Caki2 (cell line): ENCODE measurements at regions not wholly inside any gene's neighbourhood (a gene's known extent, or its start where the extent isn't known, plus 50 kb on each side); places are given as distances from the start of the nearest gene placed in this dataset.

Experiments used
- DNase-seq: peaks from one replicate; pipeline ENCODE4 v3.0.0-alpha.2; 2015; ENCODE audit warnings: low read depth
- in situ Hi-C: cut with HindIII; loops from 2 replicates; pipeline ENCODE4 v1.10.0; 2016; ENCODE audit warnings: low sequenced_read_pairs, low pct_unique_long_range_greater_than_20kb, mixed read lengths

DNA sequence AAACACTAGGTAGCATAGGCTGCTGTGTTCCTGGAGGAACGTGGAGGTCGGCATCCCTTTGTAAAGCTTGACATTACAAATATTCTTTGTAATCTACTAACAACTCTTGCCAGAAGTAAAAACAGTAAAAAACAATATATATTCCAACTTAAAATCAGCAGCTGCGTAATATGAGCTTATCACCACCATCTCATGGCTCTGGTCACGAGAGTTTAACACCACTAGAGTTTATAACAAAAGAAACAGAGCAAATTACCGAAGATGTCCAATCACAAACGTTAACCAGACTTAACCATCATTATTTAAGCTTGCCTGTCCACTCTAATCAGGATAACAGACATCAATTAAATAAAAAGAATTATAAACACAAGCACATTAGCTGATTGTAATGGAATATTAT is 236.7 kb downstream of the PCDH7 start:
- in situ Hi-C loops: no loop called here
- no peak for DNase-seq

DNA sequence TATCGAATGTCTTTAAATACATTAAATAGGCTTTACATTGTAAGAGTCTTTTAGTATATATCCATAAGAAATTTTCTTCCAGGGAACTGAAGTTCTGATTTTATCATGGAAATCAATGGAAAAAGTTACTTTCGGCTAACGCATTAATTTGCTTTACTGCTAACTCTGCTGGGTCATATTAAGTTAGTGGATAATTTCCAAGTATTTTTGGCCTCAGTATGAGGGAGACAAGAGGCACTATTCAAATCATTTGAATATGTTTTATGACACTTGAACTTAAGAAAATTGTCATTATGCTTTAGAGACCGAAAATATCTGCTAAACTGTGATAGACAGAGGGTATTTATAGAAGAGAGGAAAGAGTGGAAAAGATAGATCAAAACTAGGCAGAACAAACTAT is 237.5 kb downstream of the PCDH7 start:
- in situ Hi-C loops: no loop called here

DNA sequence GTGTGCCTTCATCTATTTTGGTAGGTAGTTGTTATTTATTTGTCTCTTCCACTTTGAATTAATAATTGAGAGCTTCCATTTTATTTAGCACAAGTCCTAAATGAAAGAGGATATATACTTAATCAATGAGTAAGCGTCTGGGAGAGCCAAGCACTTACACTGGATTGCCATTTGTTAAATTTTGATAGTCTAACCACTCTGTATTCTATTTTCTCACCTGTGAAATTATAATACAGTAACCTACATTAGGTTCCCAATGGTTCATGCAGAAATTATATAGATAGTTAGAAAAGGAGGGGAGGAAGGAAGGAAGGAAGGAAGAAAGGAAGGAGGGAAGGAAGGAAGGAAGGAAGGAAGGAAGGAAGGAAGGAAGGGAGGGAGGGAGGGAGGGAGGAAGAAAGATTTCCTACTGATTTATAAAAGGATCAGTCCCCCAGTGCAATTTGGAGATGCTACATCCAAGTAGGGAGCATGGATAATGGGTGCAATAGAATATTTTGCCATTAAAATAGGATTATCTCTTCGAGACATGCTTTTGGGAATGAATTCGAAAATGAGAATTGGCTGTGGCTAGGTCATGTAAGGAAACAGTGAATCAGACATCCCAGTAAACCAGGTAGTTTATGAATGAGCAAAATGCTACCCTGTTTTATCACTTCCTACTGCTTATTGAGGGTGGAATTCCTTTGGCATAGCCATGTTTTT is 239.8 kb downstream of the PCDH7 start:
- in situ Hi-C loops: no loop called here
- no peak for DNase-seq

More for the DNA sequence above, 237.5 kb downstream of the PCDH7 start:
- no peak for DNase-seq

DNA sequence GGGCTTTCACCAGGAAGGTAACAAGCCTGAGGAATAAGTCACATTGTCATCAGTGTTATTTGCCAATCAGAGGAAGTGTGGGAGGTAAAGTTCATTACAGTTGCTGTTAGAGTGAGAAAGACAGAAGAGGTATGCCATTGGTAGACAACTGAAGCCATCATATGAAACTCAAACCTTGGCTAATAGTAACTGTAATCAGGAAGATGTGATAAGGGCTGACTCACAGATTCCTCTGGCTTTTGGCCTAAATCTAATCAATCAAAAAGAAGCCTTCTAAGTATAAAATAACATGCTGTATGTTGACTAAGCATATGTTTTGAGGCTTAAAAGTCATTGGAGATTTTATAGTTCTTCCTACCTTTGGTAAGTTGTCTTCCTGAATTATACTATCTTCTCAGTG is 242.8 kb downstream of the PCDH7 start:
- peak; percentile 47 for DNase-seq
- in situ Hi-C loops: no loop called here

DNA sequence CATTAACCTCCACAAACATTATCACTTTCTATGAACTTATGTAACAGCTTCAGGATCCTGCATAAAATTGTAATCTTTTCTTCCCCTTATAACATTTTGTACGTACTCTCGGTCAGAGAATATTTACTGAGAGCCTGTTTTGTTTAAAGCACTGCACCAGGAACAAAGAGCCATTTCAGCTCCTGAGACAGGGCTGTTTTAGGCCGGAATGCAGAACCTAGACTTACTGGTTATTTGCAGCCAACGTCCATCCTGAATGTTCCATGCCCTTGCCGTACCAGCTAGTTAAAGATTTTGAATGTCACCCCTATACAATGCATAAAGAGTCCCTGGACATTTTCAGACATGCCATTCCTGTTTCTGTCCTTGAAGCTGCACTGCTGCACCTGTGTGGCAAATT is 248.8 kb downstream of the PCDH7 start:
- DNase-seq: no peak
- in situ Hi-C loops: no loop called here

DNA sequence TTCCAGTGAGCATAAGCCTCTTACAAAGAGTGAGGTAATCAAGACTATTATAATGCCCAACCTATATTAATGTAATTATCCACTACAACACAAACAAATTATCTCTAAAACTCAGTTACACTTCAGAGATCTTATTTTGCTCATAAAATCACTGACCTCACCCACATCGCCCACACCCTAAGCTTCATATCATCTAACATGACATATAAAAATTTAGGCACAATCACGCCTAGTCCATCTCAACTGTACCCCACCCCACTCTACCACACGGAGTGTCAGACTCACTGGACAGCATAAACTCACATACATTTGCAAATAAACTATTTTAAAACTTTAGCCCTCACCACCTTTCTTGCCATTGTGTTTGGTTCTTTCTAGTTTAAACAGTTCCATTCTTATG is 252.4 kb downstream of the PCDH7 start:
- no peak for DNase-seq
- in situ Hi-C loops: no loop called here

DNA sequence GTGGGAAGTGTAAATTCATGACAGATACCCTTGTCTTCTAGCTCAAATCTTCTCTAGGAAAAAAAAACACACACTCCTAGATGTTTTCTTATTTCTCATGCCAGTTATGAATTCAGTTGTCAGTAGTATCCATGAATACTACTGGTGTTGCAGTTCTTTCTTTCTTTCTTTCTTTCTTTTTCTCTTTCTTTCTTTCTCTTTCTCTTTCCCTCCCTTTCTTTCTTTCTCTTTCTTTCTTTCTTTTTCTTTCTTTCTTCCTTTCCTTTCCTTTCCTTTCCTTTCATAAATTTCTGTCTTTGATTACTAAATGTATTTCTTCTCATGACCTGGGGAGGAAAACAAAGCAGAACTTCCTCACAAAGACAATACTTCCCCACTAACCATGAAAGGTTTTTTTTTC is 253.8 kb downstream of the PCDH7 start:
- DNase-seq: no peak
- in situ Hi-C loops: no loop called here

DNA sequence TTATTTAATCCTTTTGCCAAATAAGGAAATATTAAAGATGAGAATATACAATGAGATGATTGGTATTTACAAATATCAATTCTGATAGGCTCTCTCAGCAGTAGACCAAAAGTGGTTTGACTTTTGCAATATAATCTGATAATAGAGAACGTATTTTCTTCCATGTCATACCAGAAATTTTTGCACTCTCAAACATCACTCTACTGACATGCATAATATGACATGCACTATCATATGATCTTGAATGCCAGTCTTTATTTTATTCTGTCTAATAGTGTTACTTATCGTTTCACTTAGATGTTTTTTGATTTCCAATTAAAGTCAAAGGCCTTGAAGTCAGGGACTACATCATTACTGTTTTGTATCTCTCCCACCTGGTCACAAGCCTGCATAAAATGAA is 259.2 kb downstream of the PCDH7 start:
- DNase-seq: no peak
- in situ Hi-C loops: no loop called here

DNA sequence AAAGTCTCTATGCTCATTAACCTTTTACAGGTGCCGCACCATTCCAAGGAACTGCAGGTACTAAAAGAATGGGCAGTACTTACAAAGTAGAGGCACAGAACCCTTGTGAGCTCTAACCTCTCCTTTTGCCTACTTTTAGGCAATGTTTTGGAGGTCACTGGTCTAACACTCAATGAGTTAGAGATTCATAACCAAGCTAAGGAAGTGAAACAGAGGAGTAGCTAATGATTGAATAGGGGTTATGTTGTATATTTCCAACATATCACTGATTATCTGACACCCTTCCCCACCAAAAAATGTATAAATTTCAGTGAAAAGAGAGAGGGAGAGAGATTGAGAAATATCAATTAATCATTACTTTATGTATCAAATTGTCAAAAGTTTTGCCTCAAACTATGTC is 269.3 kb downstream of the PCDH7 start:
- no peak for DNase-seq
- in situ Hi-C loops: no loop called here

DNA sequence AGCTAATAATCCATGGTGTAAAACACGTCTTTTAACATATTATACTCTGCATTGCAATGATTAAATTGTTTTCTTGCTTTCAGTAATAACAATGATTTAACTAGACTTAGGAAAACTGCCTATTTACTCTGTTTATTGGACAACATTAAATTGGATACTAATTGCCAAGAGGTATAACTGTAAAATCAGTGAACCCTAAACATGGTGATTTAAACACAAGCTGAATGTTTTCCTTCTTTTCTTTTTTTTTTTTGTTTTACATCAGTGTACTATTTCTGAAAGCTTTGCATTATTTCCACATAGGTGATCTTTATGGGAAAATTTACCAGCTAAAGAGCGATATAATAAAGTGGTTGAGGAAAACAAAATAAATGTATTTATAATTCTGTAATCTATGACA is 276.7 kb downstream of the PCDH7 start:
- in situ Hi-C loops: no loop called here
- no peak for DNase-seq

DNA sequence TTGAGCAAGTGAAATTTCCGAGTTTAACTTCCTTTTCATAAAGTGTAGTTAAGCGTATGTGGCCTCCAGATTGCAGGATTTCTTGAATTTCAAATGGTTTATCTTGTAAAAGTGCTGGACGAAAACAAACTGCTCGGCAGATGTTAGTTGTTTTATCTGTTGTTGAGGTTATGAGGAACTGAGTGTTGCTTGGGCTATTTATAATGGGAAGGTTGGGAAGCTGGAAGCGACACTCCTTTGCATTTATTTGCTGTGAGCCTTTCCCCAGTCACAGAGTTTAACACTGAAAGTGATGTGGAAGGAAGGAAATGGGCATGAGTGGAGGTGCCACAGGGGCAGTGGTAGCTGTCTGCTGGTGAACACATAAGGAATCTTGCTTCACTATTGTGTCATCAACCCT is 284.9 kb downstream of the PCDH7 start:
- in situ Hi-C loops: no loop called here

DNA sequence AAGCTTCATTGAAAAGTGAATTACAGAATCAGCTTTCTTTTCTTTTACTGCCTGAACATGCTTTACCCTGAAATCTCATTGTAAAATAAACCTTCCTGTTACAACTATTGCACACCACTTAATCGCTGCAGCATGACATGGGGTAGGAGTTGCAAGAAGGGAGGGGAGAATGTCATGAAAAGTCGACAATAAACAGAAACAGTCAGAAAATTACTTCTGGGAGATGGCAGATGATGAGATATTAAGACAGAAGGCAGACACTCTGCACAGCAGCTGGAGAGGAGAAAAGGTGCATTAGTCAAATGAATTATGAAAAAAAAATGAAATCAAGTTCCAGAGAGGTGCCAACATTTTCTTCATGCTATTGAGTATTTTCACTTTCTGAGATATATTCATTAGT is 287.7 kb downstream of the PCDH7 start:
- in situ Hi-C loops: no loop called here
- DNase-seq: no peak

More for the DNA sequence above, 284.9 kb downstream of the PCDH7 start:
- no peak for DNase-seq

DNA sequence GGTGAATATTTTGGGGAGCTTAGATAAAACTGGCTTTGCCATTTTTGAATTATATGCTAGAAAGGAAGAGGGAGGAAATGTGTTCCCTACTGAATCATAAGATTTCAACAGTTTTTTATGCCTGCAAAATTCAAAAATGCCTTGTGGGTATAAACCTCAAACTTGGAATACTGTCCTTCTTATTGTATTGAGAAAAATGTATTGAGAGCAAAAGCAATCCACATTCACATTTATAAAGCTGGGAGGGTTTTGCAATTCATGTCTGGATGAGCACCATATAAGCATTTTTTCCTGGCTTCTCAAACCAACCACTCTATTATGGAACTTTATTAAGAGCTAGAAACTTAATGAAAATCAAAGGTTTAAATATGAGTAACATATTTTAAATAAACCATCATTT is 289.8 kb downstream of the PCDH7 start:
- no peak for DNase-seq
- in situ Hi-C loops: no loop called here

DNA sequence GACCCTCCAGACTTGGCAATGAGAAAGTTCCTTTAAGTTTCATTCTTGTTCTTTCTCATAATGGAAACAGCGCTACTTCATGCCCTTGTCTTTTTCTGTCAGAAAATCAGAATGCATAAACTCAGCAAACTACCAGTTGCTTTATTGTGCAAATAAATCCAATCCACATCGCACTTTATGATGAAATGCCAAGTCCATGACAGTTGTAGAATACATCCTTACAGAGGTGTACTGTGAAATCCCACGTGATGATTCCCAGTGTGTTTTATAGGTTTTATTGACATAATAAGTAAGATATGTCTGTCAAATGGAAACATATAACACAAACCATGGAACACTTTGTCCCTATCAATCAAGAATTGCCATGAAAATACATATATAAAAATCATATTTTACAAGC is 295.0 kb downstream of the PCDH7 start:
- DNase-seq: no peak
- in situ Hi-C loops: no loop called here

DNA sequence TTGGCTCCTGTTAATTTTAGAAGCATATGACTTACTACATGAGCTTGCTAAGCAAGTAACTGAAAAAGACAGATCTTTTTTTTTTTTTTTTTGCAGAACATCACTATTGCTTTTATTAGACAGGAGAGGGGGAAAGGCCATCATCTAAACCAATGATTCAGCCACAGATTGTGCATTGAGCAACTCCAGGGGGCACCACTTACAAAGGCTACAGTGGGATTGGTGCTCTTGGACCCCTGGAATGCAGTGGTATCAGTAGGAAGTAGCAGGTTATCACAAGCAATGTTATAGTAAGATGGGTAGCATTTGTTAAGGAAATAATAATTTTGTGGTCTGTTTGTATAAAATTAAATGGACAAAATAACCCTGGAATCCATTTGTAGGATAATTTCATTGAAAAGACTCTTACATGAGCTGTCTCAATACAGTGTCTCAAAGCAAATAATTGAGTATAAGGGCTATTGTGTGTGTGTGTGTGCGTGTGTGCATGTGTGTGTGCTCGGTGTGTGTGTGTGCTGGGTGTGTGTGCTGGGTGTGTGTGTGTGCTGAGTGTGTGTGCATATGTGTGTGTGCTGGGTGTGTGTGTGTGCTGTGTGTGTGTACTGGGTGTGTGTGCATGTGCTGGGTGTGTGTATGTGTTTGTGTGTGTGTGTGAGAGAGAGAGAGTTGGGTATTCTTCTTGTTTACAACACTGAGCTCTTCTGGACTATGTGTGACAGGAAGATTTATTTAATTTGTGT is 296.3 kb downstream of the PCDH7 start:
- DNase-seq: no peak
- in situ Hi-C loops: no loop called here

DNA sequence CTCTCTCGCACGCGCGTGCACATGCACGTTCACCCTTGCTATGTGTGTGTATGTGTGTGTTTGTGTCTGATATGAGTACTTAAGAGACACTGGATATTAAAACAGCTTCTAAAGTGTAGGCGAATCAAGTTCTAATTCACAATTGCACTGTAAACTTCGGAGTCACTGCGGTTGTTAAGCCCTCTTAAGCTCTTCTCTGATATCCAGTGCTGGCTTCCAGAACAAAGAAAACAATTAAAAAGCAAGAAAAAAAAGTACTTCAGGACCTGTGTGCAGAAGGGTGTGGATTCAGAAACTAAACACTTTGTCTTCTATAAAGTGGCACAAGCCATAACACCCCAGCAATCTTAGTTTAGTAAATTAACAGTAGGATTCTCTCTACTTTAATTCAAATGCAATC is 300.2 kb downstream of the PCDH7 start:
- in situ Hi-C loops: no loop called here

DNA sequence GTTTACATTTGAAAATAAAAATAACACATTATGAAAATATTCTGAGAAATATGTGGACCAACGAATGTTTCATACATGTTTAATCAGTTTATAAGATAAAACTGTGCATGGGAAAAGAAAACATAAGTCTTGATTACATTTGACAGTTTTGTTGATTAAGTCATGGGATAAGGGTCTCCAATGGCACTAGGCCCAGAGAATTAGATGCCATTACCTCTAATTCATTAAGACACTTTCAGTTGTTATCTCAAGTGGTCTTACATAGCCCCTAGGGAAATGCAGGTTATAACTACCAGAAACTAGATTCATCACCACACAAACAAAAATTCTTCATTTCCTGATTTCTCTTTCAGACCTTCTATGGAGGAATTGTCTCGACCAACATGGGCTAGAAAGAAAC is 300.8 kb downstream of the PCDH7 start:
- in situ Hi-C loops: no loop called here
- no peak for DNase-seq

More for the DNA sequence above, 300.2 kb downstream of the PCDH7 start:
- DNase-seq: no peak

DNA sequence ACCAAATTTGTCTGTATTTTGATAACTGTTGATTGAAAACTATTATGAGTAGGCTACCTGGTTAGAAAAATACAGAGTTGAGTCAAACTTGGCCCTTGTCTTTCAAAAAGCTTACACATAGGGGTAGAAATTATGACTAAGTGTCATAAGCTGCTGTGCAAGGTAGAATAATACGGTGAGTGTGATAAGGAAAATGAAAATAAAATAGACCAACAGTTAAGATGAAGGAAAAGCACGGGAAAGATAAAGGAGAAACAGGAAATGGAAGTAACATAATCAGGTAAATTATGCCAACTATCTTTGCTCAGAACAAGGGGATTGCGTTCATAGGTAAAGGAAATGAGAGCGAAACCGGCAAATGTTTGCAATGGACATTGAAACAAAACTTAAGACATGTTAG is 302.5 kb downstream of the PCDH7 start:
- DNase-seq: no peak
- in situ Hi-C loops: no loop called here

DNA sequence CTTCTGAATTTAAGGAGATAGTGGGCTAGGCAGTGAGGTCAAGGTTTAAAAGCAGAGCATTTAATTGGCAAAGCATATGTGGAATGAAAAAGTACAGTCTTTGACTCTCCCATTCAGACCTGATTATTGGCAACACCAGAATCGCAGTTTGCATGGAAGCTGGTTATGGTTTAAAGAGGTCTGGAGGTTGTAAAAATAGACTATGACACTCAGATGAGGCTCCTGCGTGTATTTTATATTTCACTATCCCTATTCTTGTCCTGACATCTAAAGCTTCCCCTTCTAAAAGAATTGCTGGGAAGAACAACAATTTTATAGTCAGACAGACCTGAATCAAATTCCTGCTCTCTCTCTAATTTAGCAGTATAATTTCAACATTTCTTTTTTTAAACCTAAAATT is 302.9 kb downstream of the PCDH7 start:
- DNase-seq: no peak
- in situ Hi-C loops: no loop called here

DNA sequence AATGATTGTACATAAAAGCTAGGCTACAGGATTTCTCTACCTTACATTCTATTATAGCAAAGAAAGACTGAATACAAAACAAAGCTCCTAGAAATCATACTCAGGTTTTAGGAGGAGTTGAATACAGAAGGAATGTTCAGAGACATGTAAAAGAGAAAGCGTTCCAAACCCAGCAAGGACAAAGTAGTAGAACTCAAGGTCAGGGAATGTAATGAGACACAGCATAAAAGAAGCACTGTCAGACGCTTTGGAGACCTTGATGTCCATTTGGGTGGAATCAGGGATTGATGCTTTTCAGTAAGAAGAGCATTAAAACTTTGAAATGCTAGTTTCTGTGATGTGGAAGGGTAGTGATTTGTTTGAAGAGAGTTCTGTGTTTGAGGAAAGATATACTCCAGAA is 303.6 kb downstream of the PCDH7 start:
- no peak for DNase-seq
- in situ Hi-C loops: no loop called here
